Mesenchymal stem cell (in vitro differentiated cells and primary cell): ENCODE measurements at regions not wholly inside any gene's neighbourhood (a gene's known extent, or its start where the extent isn't known, plus 50 kb on each side); places are given as distances from the start of the nearest gene placed in this dataset.
A peak's percentile ranks its signal among the peaks of the same experiment; 100 is the strongest.

Source experiments
- DNase-seq: peaks from one replicate; pipeline ENCODE4 v3.0.0-alpha.2; 2013
- H2AFZ ChIP-seq: one replicate; pipeline ENCODE4 v1.6.1; 2013; ENCODE audit warnings: low read depth, mild to moderate bottlenecking, control low read depth, inconsistent platforms, low read length, moderate library complexity
- H2AK5ac ChIP-seq: 2 replicates; pipeline ENCODE4 v1.6.1; 2013; ENCODE audit warnings: low read length, moderate library complexity, mild to moderate bottlenecking, inconsistent platforms; ENCODE audit not compliant: severe bottlenecking
- H2BK120ac ChIP-seq: one replicate; pipeline ENCODE4 v1.6.1; 2013; ENCODE audit warnings: low read depth, mild to moderate bottlenecking, inconsistent platforms, low read length, moderate library complexity
- H2BK12ac ChIP-seq, 2 experiments: one replicate each; pipeline ENCODE4 v1.6.1; 2013; ENCODE audit warnings: inconsistent platforms in 2 of 2, low read length in 2 of 2, mild to moderate bottlenecking in 2 of 2, moderate library complexity in 2 of 2, control low read depth in 1 of 2
- H2BK15ac ChIP-seq: one replicate; pipeline ENCODE4 v1.6.1; 2013; ENCODE audit warnings: mild to moderate bottlenecking, low read depth, inconsistent platforms; ENCODE audit not compliant: poor library complexity, severe bottlenecking
- H2BK5ac ChIP-seq: 2 replicates; pipeline ENCODE4 v1.6.1; 2013; ENCODE audit warnings: low read depth, mild to moderate bottlenecking, low read length, control low read depth, inconsistent platforms; ENCODE audit not compliant: poor library complexity, severe bottlenecking
- H3K14ac ChIP-seq, 2 experiments: one replicate each; pipeline ENCODE4 v1.6.1; 2013; ENCODE audit warnings: inconsistent platforms in 2 of 2, low read length in 2 of 2, control low read depth in 1 of 2, mild to moderate bottlenecking in 1 of 2, moderate library complexity in 1 of 2
- H3K18ac ChIP-seq, 2 experiments: one replicate each; pipeline ENCODE4 v1.6.1; 2013; ENCODE audit warnings: inconsistent platforms in 2 of 2, low read length in 2 of 2, control low read depth in 1 of 2, low read depth in 1 of 2, mild to moderate bottlenecking in 1 of 2
- H3K23ac ChIP-seq, 2 experiments: one replicate each; pipeline ENCODE4 v1.6.1; 2013; ENCODE audit warnings: inconsistent platforms in 2 of 2, low read length in 2 of 2, mild to moderate bottlenecking in 2 of 2, moderate library complexity in 2 of 2, control low read depth in 1 of 2
- H3K27ac ChIP-seq: 2 replicates; pipeline ENCODE4 v1.5.1; 2013; ENCODE audit warnings: mild to moderate bottlenecking, moderate library complexity, low read length, control low read depth, inconsistent platforms; ENCODE audit not compliant: poor library complexity, severe bottlenecking
- H3K27me3 ChIP-seq, 2 experiments: 2 replicates each; pipeline versions ENCODE4 v1.6.1 to v1.7.0; 2013; ENCODE audit warnings: low read length in 2 of 2, mild to moderate bottlenecking in 2 of 2, moderate library complexity in 2 of 2, control low read depth in 1 of 2, inconsistent platforms in 1 of 2; ENCODE audit not compliant: control insufficient read depth in 1 of 2, insufficient read depth in 1 of 2
- H3K36me3 ChIP-seq, 2 experiments: 2 replicates each; pipeline versions ENCODE4 v1.6.1 to v1.7.0; 2013; ENCODE audit warnings: low read length in 2 of 2, control low read depth in 1 of 2, inconsistent platforms in 1 of 2, low read depth in 1 of 2, mild to moderate bottlenecking in 1 of 2; ENCODE audit not compliant: insufficient read depth in 2 of 2, control insufficient read depth in 1 of 2
- H3K4ac ChIP-seq, 2 experiments: one replicate each; pipeline ENCODE4 v1.6.1; 2013; ENCODE audit warnings: inconsistent platforms in 2 of 2, low read length in 2 of 2, mild to moderate bottlenecking in 2 of 2, moderate library complexity in 2 of 2, control low read depth in 1 of 2, low read depth in 1 of 2
- H3K4me1 ChIP-seq: 2 replicates; pipeline ENCODE4 v1.6.1; 2013; ENCODE audit warnings: low read depth, low read length, control low read depth; ENCODE audit not compliant: control insufficient read depth, insufficient read depth
- H3K4me2 ChIP-seq: 2 replicates; pipeline ENCODE4 v1.6.1; 2013; ENCODE audit warnings: low read length, mild to moderate bottlenecking, inconsistent platforms; ENCODE audit not compliant: poor library complexity, severe bottlenecking
- H3K4me3 ChIP-seq, 2 experiments: 2 replicates each; pipeline versions ENCODE4 v1.5.1 to v1.7.0; 2013; ENCODE audit warnings: low read length in 2 of 2, mild to moderate bottlenecking in 2 of 2, control low read depth in 1 of 2, low read depth in 1 of 2; ENCODE audit not compliant: insufficient read depth in 1 of 2
- H3K79me1 ChIP-seq: replicated peaks from 2 replicates; pipeline ENCODE4 v1.6.1; 2013; ENCODE audit warnings: mild to moderate bottlenecking, control low read depth, low read length, inconsistent platforms; ENCODE audit not compliant: poor library complexity, severe bottlenecking
- H3K9ac ChIP-seq: 2 replicates; pipeline ENCODE4 v1.7.0; 2013; ENCODE audit warnings: mild to moderate bottlenecking, low read length, moderate library complexity
- H3K9me3 ChIP-seq: 2 replicates; pipeline ENCODE4 v1.7.0; 2013; ENCODE audit warnings: mild to moderate bottlenecking, low read length; ENCODE audit not compliant: control insufficient read depth
- H4K8ac ChIP-seq: one replicate; pipeline ENCODE4 v1.6.1; 2013; ENCODE audit warnings: inconsistent platforms, mild to moderate bottlenecking, low read length, moderate library complexity
- H4K91ac ChIP-seq: one replicate; pipeline ENCODE4 v1.6.1; 2013; ENCODE audit warnings: mild to moderate bottlenecking, low read length, inconsistent platforms
- WGBS: methylation state at CpG from one replicate; pipeline ENCODE4 v1.1.7; 2013; ENCODE audit warnings: mixed read lengths; 5-methylcytosine and 5-hydroxymethylcytosine counted together

- no peaks in the 10 kb centered on the region for H3K9me3 ChIP-seq
- no peak overlapping the region for H2BK12ac ChIP-seq
- peaks cover 0 to 74% of the 10 kb centered on the region in 2 experiments for H3K27me3 ChIP-seq
- no peak overlapping the region for H2BK5ac ChIP-seq
- no peak overlapping the region for H3K4me2 ChIP-seq
- no peak overlapping the region for H4K91ac ChIP-seq
- whole genome bisulfite sequencing: 79% methylated on average over 8 of the region's 8 CpGs
- H3K27ac ChIP-seq: no peak overlapping the region
- H4K8ac ChIP-seq: no peak overlapping the region
- H3K9ac ChIP-seq: no peak overlapping the region
- no peaks in the 10 kb centered on the region for H3K36me3 ChIP-seq
- no peak overlapping the region for H2AFZ ChIP-seq
- peaks cover 8% of the 10 kb centered on the region for H3K4me1 ChIP-seq
- H3K14ac ChIP-seq: no peak overlapping the region
- DNase-seq: no peak
- no peak overlapping the region for H2BK15ac ChIP-seq
- H3K4me3 ChIP-seq: no peak overlapping the region
- H3K4ac ChIP-seq: no peak overlapping the region
- peak overlapping the region in 1 of 2 experiments; percentile 18 for H3K18ac ChIP-seq
- H3K23ac ChIP-seq: no peak overlapping the region
- H2BK120ac ChIP-seq: no peak overlapping the region
- H2AK5ac ChIP-seq: peak overlapping the region; percentile 57
- no peaks in the 10 kb centered on the region for H3K79me1 ChIP-seq
Measured at GRCh38 chr14:22383515-22384166, 205.4 kb downstream of the DAD1 start.

- H2AK5ac ChIP-seq: peak overlapping the region; percentile 16
- H4K8ac ChIP-seq: no peak overlapping the region
- no peak overlapping the region for H4K91ac ChIP-seq
- 59% methylated on average over 2 of the region's 2 CpGs for WGBS
- no peaks in the 10 kb centered on the region for H3K79me1 ChIP-seq
- H2BK15ac ChIP-seq: no peak overlapping the region
- no peak overlapping the region for H2BK120ac ChIP-seq
- H3K27me3 ChIP-seq: peaks cover 0 to 72% of the 10 kb centered on the region in 2 experiments
- peaks cover 8% of the 10 kb centered on the region for H3K4me1 ChIP-seq
- H2BK12ac ChIP-seq: no peak overlapping the region
- H3K4me2 ChIP-seq: no peak overlapping the region
- H3K4ac ChIP-seq: no peak overlapping the region
- no peak overlapping the region for H3K4me3 ChIP-seq
- no peak overlapping the region for H3K27ac ChIP-seq
- no peak overlapping the region for H3K23ac ChIP-seq
- H2BK5ac ChIP-seq: no peak overlapping the region
- no peaks in the 10 kb centered on the region for H3K36me3 ChIP-seq
- H2AFZ ChIP-seq: no peak overlapping the region
- DNase-seq: no peak
- no peak overlapping the region for H3K14ac ChIP-seq
- H3K18ac ChIP-seq: no peak overlapping the region
- H3K9ac ChIP-seq: no peak overlapping the region
- no peaks in the 10 kb centered on the region for H3K9me3 ChIP-seq
Measured at GRCh38 chr14:22382955-22383354, 206.1 kb downstream of the DAD1 start.

- Histone ChIP-seq H3K4me1 (peaks cover 6% of the 10 kb centered on the region), H3K36me3 (no peaks in the 10 kb centered on the region), H3K4me3 (no peak overlapping the region), H3K14ac (no peak overlapping the region), H3K23ac (no peak overlapping the region), H2BK120ac (no peak overlapping the region), H4K8ac (no peak overlapping the region), H3K9me3 (no peaks in the 10 kb centered on the region), H3K4ac (no peak overlapping the region), H3K27ac (peak overlapping the region; percentile 79), H3K9ac (no peak overlapping the region), H4K91ac (no peak overlapping the region), H3K18ac (no peak overlapping the region), H2BK12ac (no peak overlapping the region), H3K79me1 (no peaks in the 10 kb centered on the region), H3K4me2 (no peak overlapping the region), H2BK5ac (no peak overlapping the region), H2AFZ (no peak overlapping the region), H2BK15ac (no peak overlapping the region), H3K27me3 (peaks cover 0 to 74% of the 10 kb centered on the region in 2 experiments), H2AK5ac (no peak overlapping the region)
- no peak for DNase-seq
- 100% methylated on average over 1 of the region's 1 CpG for WGBS
Measured at GRCh38 chr14:22382395-22382794, 206.6 kb downstream of the DAD1 start.

GRCh38 chr14:22381766-22382165, 207.3 kb downstream of the DAD1 start:
- 100% methylated on average over 1 of the region's 2 CpGs for WGBS
- no peak overlapping the region for H3K9ac ChIP-seq
- no peak overlapping the region for H3K14ac ChIP-seq
- H3K27ac ChIP-seq: peak overlapping the region; percentile 84
- no peak for DNase-seq
- H3K4me3 ChIP-seq: no peak overlapping the region
- H4K91ac ChIP-seq: no peak overlapping the region
- no peak overlapping the region for H2BK12ac ChIP-seq
- H2BK5ac ChIP-seq: no peak overlapping the region
- no peak overlapping the region for H4K8ac ChIP-seq
- H2BK120ac ChIP-seq: no peak overlapping the region
- peaks cover 0 to 74% of the 10 kb centered on the region in 2 experiments for H3K27me3 ChIP-seq
- H3K23ac ChIP-seq: no peak overlapping the region
- H3K36me3 ChIP-seq: no peaks in the 10 kb centered on the region
- no peak overlapping the region for H2AK5ac ChIP-seq
- H3K9me3 ChIP-seq: no peaks in the 10 kb centered on the region
- peaks cover 6% of the 10 kb centered on the region for H3K4me1 ChIP-seq
- H2BK15ac ChIP-seq: no peak overlapping the region
- H2AFZ ChIP-seq: no peak overlapping the region
- H3K79me1 ChIP-seq: no peaks in the 10 kb centered on the region
- no peak overlapping the region for H3K4me2 ChIP-seq
- no peak overlapping the region for H3K18ac ChIP-seq
- no peak overlapping the region for H3K4ac ChIP-seq
